ENCODE measurements at regions not wholly inside any gene's neighbourhood (a gene's known extent, or its start where the extent isn't known, plus 50 kb on each side); places are given as distances from the start of the nearest gene placed in this dataset.

- H3K27ac ChIP-seq (ENCODE audit: extremely low read depth, low read depth, low read length): no peak overlapping the region
- 12% methylated on average over 4 of the region's 4 CpGs for WGBS (ENCODE audit: insufficient coverage, low coverage, missing lambda C conversion rate)
- BruUV-seq (replicated peaks): no TSS peak
- ATAC-seq (no peak), DNase-seq (ENCODE audit: extremely low read depth in 1 of 4, low spot score in 3 of 4) (no peak), FAIRE-seq (no peak)
- TF ChIP-seq ZNF584 (CRISPR knock-in tag; IDR thresholded peaks at IDR 0.05; ENCODE audit: low read depth) (no peak), MEIS2 (IDR thresholded peaks at IDR 0.05; ENCODE audit: partially characterized antibody) (no peak), POLR2H (tag; IDR thresholded peaks at IDR 0.05; ENCODE audit: low read depth) (no peak), RUNX1 (IDR thresholded peaks at IDR 0.05; ENCODE audit: low read depth) (no peak)
- H3K4me3 ChIP-seq: no peak overlapping the region
- no peak overlapping the region for H2AFZ ChIP-seq (ENCODE audit: low read depth, low read length)
- no peaks in the 10 kb centered on the region for H3K79me2 ChIP-seq (ENCODE audit: control insufficient read depth, insufficient read depth, low read length)
- ChIA-PET POLR2A (no interaction called here), CTCF (ENCODE audit: low intra/inter-chr PET ratio) (no interaction called here)
- no peak overlapping the region for H3K9ac ChIP-seq (ENCODE audit: insufficient read depth in 1 of 2, low read depth in 2 of 2, low read length in 2 of 2)
- H4K20me1 ChIP-seq (replicated peaks; ENCODE audit: control insufficient read depth, insufficient read depth, low read length): no peaks in the 10 kb centered on the region
- H3K36me3 ChIP-seq (ENCODE audit: control insufficient read depth, insufficient read depth, low read length): no peaks in the 10 kb centered on the region
- no peaks in the 10 kb centered on the region; a peak in 1 of 5 replicates for H3K4me1 ChIP-seq (replicated peaks in 1 of 2; ENCODE audit: control insufficient read depth in 2 of 2, insufficient read depth in 2 of 2, low read length in 2 of 2)
- in situ Hi-C loops (cut with MboI) (no loop called here), intact Hi-C loops (cut with micrococcal nuclease) (no loop called here)
- H3K27me3 ChIP-seq (ENCODE audit: control insufficient read depth in 2 of 2, insufficient read depth in 2 of 2, low read length in 2 of 2): no peaks in the 10 kb centered on the region
- H3K9me1 ChIP-seq (ENCODE audit: control insufficient read depth, insufficient read depth, low read length): no peaks in the 10 kb centered on the region
- H3K9me3 ChIP-seq (replicated peaks; ENCODE audit: control insufficient read depth, insufficient read depth, low read depth, low read length): no peaks in the 10 kb centered on the region
- H3K4me2 ChIP-seq (ENCODE audit: insufficient read depth, low read length): no peak overlapping the region
Measured at GRCh38 chr13:75088915-75089314, 393.1 kb downstream of the TBC1D4 start.

- Histone ChIP-seq H3K9me1 (ENCODE audit: control insufficient read depth, insufficient read depth, low read length) (no peaks in the 10 kb centered on the region), H3K27me3 (ENCODE audit: control insufficient read depth in 2 of 2, insufficient read depth in 2 of 2, low read length in 2 of 2) (no peaks in the 10 kb centered on the region), H3K4me1 (replicated peaks in 1 of 2; ENCODE audit: control insufficient read depth in 2 of 2, insufficient read depth in 2 of 2, low read length in 2 of 2) (no peaks in the 10 kb centered on the region), H3K9ac (ENCODE audit: insufficient read depth in 1 of 2, low read depth in 2 of 2, low read length in 2 of 2) (no peak overlapping the region), H3K79me2 (ENCODE audit: control insufficient read depth, insufficient read depth, low read length) (no peaks in the 10 kb centered on the region), H3K36me3 (ENCODE audit: control insufficient read depth, insufficient read depth, low read length) (no peaks in the 10 kb centered on the region), H4K20me1 (replicated peaks; ENCODE audit: control insufficient read depth, insufficient read depth, low read length) (no peaks in the 10 kb centered on the region), H3K4me3 (no peak overlapping the region), H2AFZ (ENCODE audit: low read depth, low read length) (no peak overlapping the region), H3K9me3 (replicated peaks; ENCODE audit: control insufficient read depth, insufficient read depth, low read depth, low read length) (no peaks in the 10 kb centered on the region), H3K4me2 (ENCODE audit: insufficient read depth, low read length) (no peak overlapping the region), H3K27ac (ENCODE audit: extremely low read depth, low read depth, low read length) (no peak overlapping the region)
- intact Hi-C loops (cut with micrococcal nuclease): no loop called here
- in situ Hi-C loops (cut with MboI): no loop called here
- BruUV-seq (replicated peaks): no TSS peak
- WGBS (ENCODE audit: insufficient coverage, low coverage, missing lambda C conversion rate): 11% methylated on average over 2 of the region's 2 CpGs
- ChIA-PET CTCF (ENCODE audit: low intra/inter-chr PET ratio) (no interaction called here), POLR2A (no interaction called here)
- no peak for TF ChIP-seq EP300 (IDR thresholded peaks at IDR 0.05; ENCODE audit: low read length)
- TF ChIP-seq TFAP4 (CRISPR knock-in tag; IDR thresholded peaks at IDR 0.05; ENCODE audit: borderline replicate concordance): no peak
- no peak for TF ChIP-seq CBFB (CRISPR knock-in tag; IDR thresholded peaks at IDR 0.05)
- TF ChIP-seq ZNF146 (CRISPR knock-in tag; IDR thresholded peaks at IDR 0.05; ENCODE audit: unreplicated experiment): no peak
- no peak for TF ChIP-seq DACH1 (IDR thresholded peaks at IDR 0.05; ENCODE audit: partially characterized antibody)
- DNase-seq (ENCODE audit: extremely low read depth in 1 of 4, low spot score in 3 of 4) (no peak), FAIRE-seq (no peak), ATAC-seq (no peak)
Measured at GRCh38 chr13:75079226-75079625, 402.7 kb downstream of the TBC1D4 start.

All from K562 (cell line).